AG04449 (cell line): ENCODE measurements at regions not wholly inside any gene's neighbourhood (a gene's known extent, or its start where the extent isn't known, plus 50 kb on each side); places are given as distances from the start of the nearest gene placed in this dataset.

Experiments
- CTCF ChIA-PET: fragments of 350-600 bp; formaldehyde crosslinking; extraction: SDS; loops from one replicate; lab custom pipeline; 2021; ENCODE audit warnings: antibody characterized with exemption; lab: Yijun Ruan, JAX
- POLR2A ChIA-PET: fragments of 400-600, 350-600 bp; formaldehyde crosslinking; extraction: SDS; loops from one replicate; lab custom pipeline; 2020; ENCODE audit warnings: antibody characterized with exemption, inconsistent platforms; lab: Yijun Ruan, JAX
- DNase-seq: peaks from one replicate; pipeline ENCODE4 v3.0.0-alpha.2; 2010; ENCODE audit warnings: low read depth, low spot score
- H3K4me3 ChIP-seq: 2 replicates; pipeline ENCODE4 v1.5.1; 2011; ENCODE audit warnings: low read depth, mild to moderate bottlenecking, control low read depth, low read length
- CTCF ChIP-seq: IDR thresholded peaks from one replicate; pipeline ENCODE4 v1.5.1; 2011; ENCODE audit warnings: mild to moderate bottlenecking, moderate library complexity, low read length, control low read depth, inconsistent platforms; ENCODE audit not compliant: insufficient read depth; ENCODE audit errors: missing control alignments

DNA sequence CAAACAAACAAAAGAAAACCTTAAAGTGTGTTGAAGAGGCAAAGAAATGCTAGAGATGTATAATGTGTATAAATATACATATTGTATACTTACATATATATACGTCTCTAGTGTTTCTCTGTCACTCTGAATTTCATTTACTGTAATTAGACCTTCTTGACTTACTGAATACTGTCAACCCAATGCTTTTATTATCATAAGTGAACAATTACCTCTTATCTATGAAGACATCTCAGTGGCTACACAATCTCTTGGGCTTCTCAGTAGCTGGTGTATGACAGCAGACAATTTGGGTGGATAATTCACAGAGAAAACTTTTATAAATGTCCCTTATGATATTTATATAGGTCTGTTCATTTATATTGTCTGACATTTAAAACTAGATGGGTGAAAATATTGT is 664.1 kb upstream of the ANO3 start:
- no peak for DNase-seq
- no peak for TF ChIP-seq CTCF
- H3K4me3 ChIP-seq = no peak overlapping the region
- POLR2A ChIA-PET = no interaction called here
- CTCF ChIA-PET = no interaction called here

DNA sequence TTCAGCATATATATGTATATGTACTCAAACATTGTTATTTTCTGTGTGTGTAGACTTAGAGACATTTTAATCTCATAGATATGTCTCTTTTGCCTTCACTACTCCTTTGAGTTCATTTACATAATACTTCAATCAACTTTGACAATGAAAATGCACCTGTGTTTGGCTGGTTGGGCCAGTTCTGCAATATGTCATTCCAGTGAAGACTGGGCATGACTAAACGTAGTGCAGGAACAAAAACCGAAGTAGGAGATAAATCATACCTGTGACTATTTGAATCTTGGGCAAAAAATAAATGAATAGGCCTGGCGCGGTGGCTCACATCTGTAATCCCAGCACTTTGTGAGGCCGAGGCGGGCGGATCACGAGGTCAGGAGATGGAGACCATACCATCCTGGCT is 640.0 kb upstream of the ANO3 start:
- DNase-seq = no peak
- CTCF ChIA-PET = no interaction called here
- no peak for TF ChIP-seq CTCF
- no peak overlapping the region for H3K4me3 ChIP-seq
- POLR2A ChIA-PET = no interaction called here

DNA sequence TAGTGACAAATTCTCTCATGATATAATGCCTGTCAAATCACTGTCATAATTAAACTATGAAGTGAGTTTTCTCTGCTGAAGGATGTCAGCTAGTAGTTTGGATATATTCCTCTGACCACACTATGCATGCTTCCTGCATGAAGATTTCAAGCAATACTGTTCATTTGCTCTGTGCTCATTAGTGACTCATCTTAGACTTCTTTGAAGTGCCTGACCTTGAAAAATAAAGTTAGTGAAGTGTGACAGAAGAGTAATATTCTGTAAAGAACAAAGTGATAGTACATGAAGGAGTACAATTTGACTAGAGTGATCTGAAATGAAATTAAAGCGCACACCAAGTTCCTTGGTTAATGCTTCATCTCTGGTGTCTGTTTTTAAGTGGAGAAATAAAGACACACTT is 629.5 kb upstream of the ANO3 start:
- TF ChIP-seq CTCF = no peak
- no peak overlapping the region for H3K4me3 ChIP-seq
- POLR2A ChIA-PET = no interaction called here
- CTCF ChIA-PET = no interaction called here
- no peak for DNase-seq

DNA sequence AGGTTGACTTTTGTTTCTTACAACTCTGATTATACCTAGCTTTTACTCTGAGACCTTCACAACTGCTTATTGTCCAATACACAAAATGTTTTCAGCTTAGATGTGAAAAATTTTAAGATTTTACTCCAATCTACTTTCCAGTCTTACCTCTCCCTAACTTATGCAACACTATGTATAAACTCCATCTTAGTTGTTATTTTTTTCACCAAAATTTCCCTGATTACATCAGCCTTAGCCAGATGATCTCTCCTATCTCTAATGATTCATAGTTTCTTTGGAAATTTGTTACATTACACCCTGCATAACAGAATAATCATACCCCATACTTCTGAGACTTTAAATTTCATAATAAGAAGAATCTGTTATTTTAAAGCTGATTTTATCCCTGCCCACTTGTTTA is 621.0 kb upstream of the ANO3 start:
- POLR2A ChIA-PET = no interaction called here
- no peak for DNase-seq
- CTCF ChIA-PET = no interaction called here
- H3K4me3 ChIP-seq = no peak overlapping the region
- no peak for TF ChIP-seq CTCF

- H3K4me3 ChIP-seq = no peak overlapping the region
- no peak for TF ChIP-seq CTCF
- CTCF ChIA-PET = no interaction called here
- DNase-seq = no peak
- POLR2A ChIA-PET = no interaction called here
Observed at GRCh38 chr11:25727944-25728343, 604.0 kb upstream of the ANO3 start.

DNA sequence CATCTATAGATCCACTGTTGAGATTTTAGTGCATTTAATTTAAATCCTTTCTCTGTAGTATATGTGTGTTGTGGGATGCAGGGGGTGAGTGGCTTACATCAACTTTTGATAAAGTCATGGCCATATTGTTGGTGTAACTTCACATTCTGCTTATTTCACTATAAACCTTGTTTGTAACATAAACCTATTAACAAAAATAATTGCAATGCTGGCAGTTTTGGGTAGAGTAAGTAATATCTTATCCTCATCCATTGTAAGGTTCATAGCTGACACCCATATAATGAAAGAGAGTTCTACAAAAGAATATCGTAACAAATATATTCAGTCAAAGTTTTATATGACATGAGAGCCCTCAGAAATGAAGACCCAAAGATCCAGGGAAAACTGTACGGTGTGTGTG is 601.7 kb upstream of the ANO3 start:
- CTCF ChIA-PET = no interaction called here

More for the DNA sequence above, 601.7 kb upstream of the ANO3 start:
- no peak for TF ChIP-seq CTCF
- DNase-seq = no peak
- H3K4me3 ChIP-seq = no peak overlapping the region
- POLR2A ChIA-PET = no interaction called here
